ENCODE measurements at regions not wholly inside any gene's neighbourhood (a gene's known extent, or its start where the extent isn't known, plus 50 kb on each side); places are given as distances from the start of the nearest gene placed in this dataset.
A peak's percentile ranks its signal among the peaks of the same experiment; 100 is the strongest.

GRCh38 chr10:111348076-111348475 is 271.2 kb downstream of the ADRA2A start:
- no peak for DNase-seq (ENCODE audit: low spot score)

- no peak for DNase-seq (ENCODE audit: low spot score)
These were observed 278.0 kb downstream of the ADRA2A start for GRCh38 chr10:111354859-111355258.

GRCh38 chr10:111356571-111356970 is 279.7 kb downstream of the ADRA2A start:
- DNase-seq (ENCODE audit: low spot score): no peak

DNA sequence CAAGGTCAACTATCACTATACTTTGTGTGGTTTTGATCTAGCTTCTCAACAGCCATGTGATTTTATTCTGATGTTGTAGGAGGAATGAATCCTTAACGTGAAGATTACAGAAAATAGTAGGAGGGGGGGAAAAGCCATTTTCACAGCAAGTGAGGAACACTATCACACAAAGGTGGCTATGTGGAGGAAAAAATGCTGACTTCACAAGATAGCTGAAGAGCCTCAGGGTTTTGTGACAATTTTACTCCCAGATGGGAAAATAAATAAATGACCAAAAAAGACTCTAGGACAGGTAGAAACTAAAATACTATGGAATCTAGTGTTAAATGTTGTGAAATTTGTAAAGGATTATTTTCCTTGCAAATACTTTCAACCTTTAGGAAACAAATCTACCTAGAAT is 281.0 kb downstream of the ADRA2A start:
- DNase-seq (ENCODE audit: low spot score): no peak

- peak; percentile 1 for DNase-seq (ENCODE audit: low spot score)
These were observed 283.6 kb downstream of the ADRA2A start for GRCh38 chr10:111360260-111360925.

DNA sequence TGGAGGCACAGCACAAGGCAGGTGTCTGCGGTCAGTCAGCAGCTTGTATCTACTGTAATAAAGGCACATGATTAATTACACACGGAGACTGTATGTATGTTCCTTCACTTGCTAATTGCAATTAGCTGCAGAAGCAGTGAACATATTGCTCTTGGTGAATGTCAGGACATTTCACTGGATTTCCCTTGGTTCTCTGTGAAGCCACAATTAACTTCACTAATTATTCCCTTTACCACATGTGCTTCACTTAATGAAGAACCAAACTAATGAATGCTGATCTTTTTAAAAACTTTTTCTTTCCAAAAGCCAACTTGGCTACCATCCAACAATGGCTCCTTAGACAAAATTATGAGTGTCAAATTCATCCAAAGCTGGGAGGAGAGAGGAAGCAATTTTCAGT is 290.7 kb downstream of the ADRA2A start:
- no peak for DNase-seq (ENCODE audit: low spot score)

GRCh38 chr10:111370101-111370500 is 293.3 kb downstream of the ADRA2A start:
- DNase-seq (ENCODE audit: low spot score): no peak

GRCh38 chr10:111373696-111374095 is 296.9 kb downstream of the ADRA2A start:
- DNase-seq (ENCODE audit: low spot score): no peak

DNA sequence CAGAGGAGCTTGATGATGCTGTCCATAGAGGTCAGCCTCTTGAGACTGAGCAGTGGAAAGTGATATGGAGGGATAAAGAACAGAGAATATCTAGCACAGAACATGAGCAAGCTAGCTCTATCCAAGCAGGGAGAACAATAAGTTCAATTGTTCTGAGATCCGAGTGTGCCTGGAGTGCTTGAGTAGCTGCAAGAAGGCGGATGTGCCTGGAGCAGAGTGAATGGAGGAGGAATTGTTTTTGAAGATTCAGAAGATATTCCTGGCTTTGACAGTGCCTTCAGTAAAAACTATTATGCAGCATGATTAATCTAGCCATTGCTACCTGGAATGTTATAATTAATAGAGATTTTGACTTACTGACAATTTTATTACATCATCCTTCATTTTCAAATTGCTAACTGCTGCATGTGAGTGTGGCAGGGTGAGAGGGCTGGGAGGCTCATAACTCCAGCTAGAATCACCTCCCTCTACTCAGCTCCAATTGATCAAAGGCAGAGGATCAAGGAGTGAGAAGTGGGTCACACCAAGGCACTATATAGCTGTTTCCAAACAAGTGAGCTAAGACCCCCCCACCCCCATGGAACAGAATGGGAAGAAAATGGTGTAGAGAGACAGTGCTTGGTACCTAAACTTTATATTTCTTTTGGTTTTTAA is 302.8 kb downstream of the ADRA2A start:
- no peak for DNase-seq (ENCODE audit: low spot score)

GRCh38 chr10:111384556-111384955 is 307.7 kb downstream of the ADRA2A start:
- DNase-seq (ENCODE audit: low spot score): no peak

- DNase-seq (ENCODE audit: low spot score): no peak
These were observed 314.2 kb downstream of the ADRA2A start for GRCh38 chr10:111390813-111391563.

GRCh38 chr10:111392159-111392558 is 315.3 kb downstream of the ADRA2A start:
- no peak for DNase-seq (ENCODE audit: low spot score)

- DNase-seq (ENCODE audit: low spot score): no peak
These were observed 316.1 kb downstream of the ADRA2A start for GRCh38 chr10:111392910-111393309.

DNA sequence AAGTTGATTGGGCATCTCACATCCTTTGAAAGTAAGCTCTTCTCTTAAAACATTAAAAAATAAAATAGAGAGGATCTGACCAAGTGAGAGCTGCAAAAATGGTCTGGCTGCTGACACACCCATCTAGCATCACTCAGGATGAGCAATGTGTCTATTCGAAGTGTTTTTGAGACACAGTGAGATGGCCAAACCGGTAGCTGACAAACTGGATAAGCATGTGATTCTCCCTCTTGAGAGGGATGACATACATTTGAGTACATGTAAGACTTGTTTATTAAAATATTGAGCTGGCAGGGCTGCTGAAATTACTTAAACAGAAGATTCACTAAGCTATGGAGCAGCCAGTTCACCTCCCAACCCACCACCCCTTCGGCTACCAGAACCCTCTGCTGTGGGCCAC is 333.9 kb downstream of the ADRA2A start:
- DNase-seq (ENCODE audit: low spot score): no peak

DNA sequence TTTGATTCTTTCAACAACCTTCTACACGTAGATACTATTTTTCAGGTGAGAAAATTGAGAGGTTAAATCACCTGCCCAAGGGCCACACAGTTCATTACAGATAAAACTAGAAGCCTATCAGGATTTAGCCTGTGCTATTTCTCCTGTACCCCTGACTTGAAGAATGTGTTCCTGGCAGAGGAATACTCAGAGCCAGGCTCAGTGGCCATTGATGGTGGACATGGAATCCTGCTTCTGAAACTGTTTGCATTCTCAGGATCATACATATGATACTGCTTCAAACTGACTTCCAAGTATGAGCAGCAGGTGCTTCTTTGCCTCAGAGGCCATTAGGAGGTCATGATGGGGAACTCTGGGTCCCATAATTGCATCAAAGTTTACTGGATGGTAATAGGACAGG is 348.6 kb downstream of the ADRA2A start:
- no peak for DNase-seq (ENCODE audit: low spot score)

DNA sequence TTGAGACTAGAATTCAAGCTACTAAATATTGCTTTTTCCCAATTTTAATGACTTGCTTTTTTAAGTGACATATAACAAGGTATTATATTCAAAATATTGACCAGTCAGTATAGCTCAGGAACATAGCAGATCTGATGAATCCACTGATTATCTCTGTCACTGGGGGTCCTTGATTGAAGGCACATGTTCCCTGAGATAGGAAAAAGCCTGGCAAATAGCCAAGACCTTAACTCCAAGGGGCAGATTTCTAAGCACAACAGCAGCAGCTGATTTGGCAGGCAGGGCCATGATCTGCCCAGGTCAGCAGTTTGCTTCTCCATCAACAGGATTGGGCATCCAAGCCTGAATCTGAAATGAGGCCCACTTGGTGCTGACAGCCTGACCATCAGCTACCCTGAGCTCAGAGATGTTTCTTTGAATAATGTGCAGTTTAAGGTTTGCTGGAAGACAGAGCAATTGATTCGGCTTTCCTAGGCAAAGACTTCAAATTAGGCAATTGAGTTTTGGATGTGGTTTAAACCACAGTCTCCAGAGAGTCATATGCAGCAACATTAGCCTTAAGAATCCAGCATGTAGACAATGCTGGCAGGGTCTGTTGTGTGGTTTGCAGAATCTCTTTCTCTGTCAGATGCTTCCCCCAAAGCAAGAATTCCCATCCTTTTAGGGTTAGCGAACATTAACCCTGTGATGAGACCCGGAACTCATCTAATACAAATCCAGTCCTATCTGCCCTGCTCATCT is 352.6 kb downstream of the ADRA2A start:
- DNase-seq (ENCODE audit: low spot score): no peak

- DNase-seq (ENCODE audit: low spot score): no peak
These were observed 353.2 kb downstream of the ADRA2A start for GRCh38 chr10:111430070-111430469.

GRCh38 chr10:111432588-111432987 is 355.8 kb downstream of the ADRA2A start:
- no peak for DNase-seq (ENCODE audit: low spot score)

GRCh38 chr10:111435871-111436270 is 359.0 kb downstream of the ADRA2A start:
- DNase-seq (ENCODE audit: low spot score): no peak

GRCh38 chr10:111439034-111439842 is 362.4 kb downstream of the ADRA2A start:
- DNase-seq (ENCODE audit: low spot score): no peak

DNA sequence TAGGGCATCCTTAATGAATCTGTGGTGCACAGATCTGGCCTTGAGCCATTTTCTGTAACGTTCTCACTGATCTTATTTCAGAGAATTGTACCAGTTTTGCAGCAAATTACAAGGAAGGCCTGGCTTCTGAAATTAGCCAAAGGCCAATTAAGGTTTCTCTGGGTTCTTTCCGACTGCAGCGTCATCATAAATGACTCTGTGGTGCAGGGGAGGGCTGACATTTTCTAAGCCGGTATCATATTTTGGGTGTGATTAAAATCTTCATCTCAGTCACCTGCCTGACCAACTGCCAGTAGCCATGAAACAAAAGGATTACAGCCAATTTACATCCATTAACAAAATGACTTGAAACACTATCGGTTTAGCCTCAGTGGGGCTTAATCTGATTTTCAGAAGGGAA is 363.7 kb downstream of the ADRA2A start:
- no peak for DNase-seq (ENCODE audit: low spot score)

GRCh38 chr10:111445667-111446066 is 368.8 kb downstream of the ADRA2A start:
- no peak for DNase-seq (ENCODE audit: low spot score)

Measured in CD4-positive, alpha-beta T cell treated with Interleukin-6 at 100 ng/mL for 8 hours (primary cell).